ENCODE measurements at regions not wholly inside any gene's neighbourhood (a gene's known extent, or its start where the extent isn't known, plus 50 kb on each side); places are given as distances from the start of the nearest gene placed in this dataset.

DNA sequence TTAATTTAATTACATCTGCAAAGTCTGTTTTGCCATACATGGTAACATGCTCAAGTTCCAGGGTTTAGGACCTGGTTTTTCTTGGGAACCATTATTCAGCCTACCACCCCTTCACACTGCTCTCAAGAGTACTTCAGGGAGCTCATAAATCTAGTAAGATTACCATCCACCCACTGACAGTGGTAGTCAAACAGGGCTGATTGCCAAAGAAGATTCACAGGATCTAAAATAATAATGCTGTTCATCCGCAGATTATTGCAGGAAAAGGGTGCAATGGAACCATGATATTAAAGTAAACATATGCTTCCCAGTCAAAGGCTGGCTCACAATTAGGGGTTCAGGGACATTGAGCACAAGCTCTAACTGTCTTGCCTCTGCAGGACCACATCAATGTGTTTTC lies 148.0 kb upstream of the CYRIA start:
- peak overlapping the region; percentile 20 for H3K27ac ChIP-seq
- no peak overlapping the region for H3K4me3 ChIP-seq (ENCODE audit: low read depth, low read length)
- H3K9me3 ChIP-seq (ENCODE audit: severe bottlenecking): peaks cover 23% of the 10 kb centered on the region
- H3K36me3 ChIP-seq: no peaks in the 10 kb centered on the region
- H3K27me3 ChIP-seq (ENCODE audit: insufficient read depth, low read depth, severe bottlenecking): no peaks in the 10 kb centered on the region
- TF ChIP-seq, protein P1, sequence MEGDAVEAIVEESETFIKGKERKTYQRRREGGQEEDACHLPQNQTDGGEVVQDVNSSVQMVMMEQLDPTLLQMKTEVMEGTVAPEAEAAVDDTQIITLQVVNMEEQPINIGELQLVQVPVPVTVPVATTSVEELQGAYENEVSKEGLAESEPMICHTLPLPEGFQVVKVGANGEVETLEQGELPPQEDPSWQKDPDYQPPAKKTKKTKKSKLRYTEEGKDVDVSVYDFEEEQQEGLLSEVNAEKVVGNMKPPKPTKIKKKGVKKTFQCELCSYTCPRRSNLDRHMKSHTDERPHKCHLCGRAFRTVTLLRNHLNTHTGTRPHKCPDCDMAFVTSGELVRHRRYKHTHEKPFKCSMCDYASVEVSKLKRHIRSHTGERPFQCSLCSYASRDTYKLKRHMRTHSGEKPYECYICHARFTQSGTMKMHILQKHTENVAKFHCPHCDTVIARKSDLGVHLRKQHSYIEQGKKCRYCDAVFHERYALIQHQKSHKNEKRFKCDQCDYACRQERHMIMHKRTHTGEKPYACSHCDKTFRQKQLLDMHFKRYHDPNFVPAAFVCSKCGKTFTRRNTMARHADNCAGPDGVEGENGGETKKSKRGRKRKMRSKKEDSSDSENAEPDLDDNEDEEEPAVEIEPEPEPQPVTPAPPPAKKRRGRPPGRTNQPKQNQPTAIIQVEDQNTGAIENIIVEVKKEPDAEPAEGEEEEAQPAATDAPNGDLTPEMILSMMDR (IDR thresholded peaks at IDR 0.05; ENCODE audit: low read depth, low read length): no peak
- DNase-seq: peak; percentile 67

DNA sequence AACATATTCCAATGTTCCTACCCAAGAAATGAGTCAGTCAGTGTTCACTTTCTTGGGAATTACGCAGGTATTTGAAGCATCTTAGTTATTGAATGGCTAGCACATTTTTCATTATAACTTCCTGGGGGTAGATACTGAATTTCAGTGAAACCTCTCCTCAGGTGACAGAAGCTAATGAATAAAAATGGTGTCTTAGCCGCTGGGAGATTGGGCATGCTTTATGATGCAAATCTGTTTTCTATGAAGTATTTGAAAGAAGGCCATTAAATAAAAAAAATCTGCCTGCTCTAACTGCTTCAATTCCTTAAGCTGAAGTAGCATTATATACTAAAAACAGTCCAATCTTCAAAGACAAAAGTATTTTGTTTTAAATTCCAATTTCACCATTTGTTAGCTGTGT lies 132.8 kb upstream of the CYRIA start:
- H3K4me3 ChIP-seq (ENCODE audit: low read depth, low read length): no peak overlapping the region
- TF ChIP-seq, protein P1 (IDR thresholded peaks at IDR 0.05; ENCODE audit: low read depth, low read length): no peak
- no peaks in the 10 kb centered on the region for H3K27me3 ChIP-seq (ENCODE audit: insufficient read depth, low read depth, severe bottlenecking)

DNA sequence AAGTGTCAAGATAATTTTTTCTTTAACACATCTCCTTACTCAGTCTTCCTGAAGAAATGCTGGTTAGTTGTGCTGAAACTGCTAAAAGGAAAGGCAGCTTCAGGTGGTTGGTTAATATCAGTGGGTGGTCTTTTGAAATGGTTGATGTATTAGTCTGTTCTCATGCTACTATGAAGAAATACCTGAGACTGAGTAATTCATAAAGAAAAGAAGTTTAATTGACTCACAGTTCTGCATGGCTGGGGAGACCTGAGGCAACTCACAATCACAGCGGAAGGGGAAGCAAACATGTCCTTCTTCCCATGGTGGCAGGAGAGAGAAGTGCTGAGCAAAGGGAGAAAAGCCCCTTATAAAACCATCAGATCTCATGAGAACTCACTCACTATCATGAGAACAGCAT lies 125.9 kb upstream of the CYRIA start:
- H3K36me3 ChIP-seq: no peaks in the 10 kb centered on the region
- DNase-seq: no peak
- H3K27ac ChIP-seq: no peak overlapping the region
- H3K9me3 ChIP-seq (ENCODE audit: severe bottlenecking): peaks cover 4% of the 10 kb centered on the region
- no peaks in the 10 kb centered on the region for H3K27me3 ChIP-seq (ENCODE audit: insufficient read depth, low read depth, severe bottlenecking)
- TF ChIP-seq, protein P1 (IDR thresholded peaks at IDR 0.05; ENCODE audit: low read depth, low read length): no peak
- no peak overlapping the region for H3K4me3 ChIP-seq (ENCODE audit: low read depth, low read length)

More for the DNA sequence above, 132.8 kb upstream of the CYRIA start:
- DNase-seq: no peak
- Histone ChIP-seq H3K27ac (no peak overlapping the region), H3K36me3 (no peaks in the 10 kb centered on the region), H3K9me3 (ENCODE audit: severe bottlenecking) (no peaks in the 10 kb centered on the region)

DNA sequence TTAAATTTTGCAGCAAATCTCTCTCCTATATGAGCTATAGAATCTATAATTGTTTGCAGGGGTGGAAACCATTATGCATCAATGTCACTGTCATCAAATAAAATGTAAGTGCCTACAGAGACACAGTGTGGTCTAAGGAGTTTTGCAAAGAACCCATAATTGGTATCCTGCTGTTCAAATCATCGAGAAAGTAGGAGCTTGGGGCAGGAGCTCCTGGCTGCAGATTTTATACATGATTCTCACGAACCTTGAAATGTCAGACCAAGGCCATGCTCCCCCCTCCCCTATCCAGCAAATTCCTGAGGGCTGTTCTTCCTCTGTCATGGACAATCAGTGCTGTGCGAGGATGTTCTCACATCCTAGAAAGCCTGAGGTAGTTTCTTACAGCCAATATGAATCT lies 119.5 kb upstream of the CYRIA start:
- Histone ChIP-seq H3K27ac (no peak overlapping the region), H3K9me3 (ENCODE audit: severe bottlenecking) (peaks cover 4% of the 10 kb centered on the region), H3K36me3 (no peaks in the 10 kb centered on the region), H3K4me3 (ENCODE audit: low read depth, low read length) (no peak overlapping the region), H3K27me3 (ENCODE audit: insufficient read depth, low read depth, severe bottlenecking) (no peaks in the 10 kb centered on the region)
- TF ChIP-seq, protein P1 (IDR thresholded peaks at IDR 0.05; ENCODE audit: low read depth, low read length): no peak
- no peak for DNase-seq

DNA sequence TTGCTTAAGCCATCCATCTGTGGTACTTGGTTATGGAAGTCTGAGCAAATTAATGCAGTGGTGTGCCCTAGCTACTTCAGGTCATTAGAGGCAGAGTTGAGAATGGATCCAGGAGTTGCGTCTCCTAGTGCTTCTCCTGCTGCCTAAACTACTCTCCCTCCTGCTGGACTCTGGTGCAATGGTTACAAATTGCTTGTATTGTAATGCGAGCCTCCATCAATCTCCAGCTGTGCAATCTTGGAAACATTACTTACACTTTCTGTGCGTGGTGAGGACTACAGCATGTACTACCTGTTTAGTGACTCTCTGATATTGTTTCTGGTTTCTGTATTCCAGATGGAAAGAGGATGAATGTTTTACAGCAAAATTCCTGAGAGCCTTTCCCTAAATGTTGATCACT lies 119.0 kb upstream of the CYRIA start:
- Histone ChIP-seq H3K36me3 (no peaks in the 10 kb centered on the region), H3K27ac (no peak overlapping the region), H3K9me3 (ENCODE audit: severe bottlenecking) (peaks cover 4% of the 10 kb centered on the region), H3K4me3 (ENCODE audit: low read depth, low read length) (no peak overlapping the region), H3K27me3 (ENCODE audit: insufficient read depth, low read depth, severe bottlenecking) (no peaks in the 10 kb centered on the region)
- TF ChIP-seq, protein P1 (IDR thresholded peaks at IDR 0.05; ENCODE audit: low read depth, low read length): no peak
- no peak for DNase-seq

DNA sequence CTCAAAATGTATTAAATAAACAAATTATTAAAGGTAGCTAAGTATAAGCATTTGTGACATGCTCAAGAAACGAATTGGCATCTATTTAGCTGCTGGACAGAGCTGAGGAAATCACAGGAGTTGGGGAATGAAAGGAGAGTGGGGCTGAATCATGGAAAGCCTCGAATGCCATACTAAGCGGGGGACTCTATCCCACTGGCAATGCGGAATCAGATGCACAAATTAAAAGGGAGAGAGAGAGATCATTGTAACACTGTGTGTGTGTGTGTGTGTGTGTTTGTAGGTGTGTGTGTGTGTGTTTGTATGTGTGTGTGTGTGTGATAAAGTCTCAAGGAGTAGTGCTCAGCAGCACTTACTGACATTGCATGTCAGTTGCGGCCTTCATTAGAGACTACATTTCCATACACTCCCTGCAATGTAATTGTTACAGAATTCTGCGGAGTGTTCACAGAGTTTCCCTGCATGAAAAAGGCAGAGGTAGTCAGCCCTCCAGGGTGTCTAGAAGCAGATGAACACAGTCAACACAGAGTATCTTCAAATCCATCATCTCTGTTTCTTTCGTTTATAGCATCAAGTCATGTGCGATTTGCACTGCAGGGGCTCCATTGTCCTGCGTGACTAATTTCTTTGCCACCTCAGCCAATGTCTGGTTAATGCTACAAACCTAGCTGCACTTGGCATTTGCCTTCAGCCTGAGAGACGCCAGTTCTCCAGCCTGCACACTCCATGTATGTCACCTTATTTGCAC lies 111.7 kb upstream of the CYRIA start:
- Histone ChIP-seq H3K4me3 (ENCODE audit: low read depth, low read length) (no peak overlapping the region), H3K27me3 (ENCODE audit: insufficient read depth, low read depth, severe bottlenecking) (no peaks in the 10 kb centered on the region), H3K36me3 (no peaks in the 10 kb centered on the region), H3K9me3 (ENCODE audit: severe bottlenecking) (no peaks in the 10 kb centered on the region), H3K27ac (no peak overlapping the region)
- TF ChIP-seq, protein P1 (IDR thresholded peaks at IDR 0.05; ENCODE audit: low read depth, low read length): 0 out of 2 replicates have a peak, but pooled peaks have one; percentile 6
- no peak for DNase-seq

Data from WERI-Rb-1 (cell line).